ENCODE measurements at regions not wholly inside any gene's neighbourhood (a gene's known extent, or its start where the extent isn't known, plus 50 kb on each side); places are given as distances from the start of the nearest gene placed in this dataset.

DNA sequence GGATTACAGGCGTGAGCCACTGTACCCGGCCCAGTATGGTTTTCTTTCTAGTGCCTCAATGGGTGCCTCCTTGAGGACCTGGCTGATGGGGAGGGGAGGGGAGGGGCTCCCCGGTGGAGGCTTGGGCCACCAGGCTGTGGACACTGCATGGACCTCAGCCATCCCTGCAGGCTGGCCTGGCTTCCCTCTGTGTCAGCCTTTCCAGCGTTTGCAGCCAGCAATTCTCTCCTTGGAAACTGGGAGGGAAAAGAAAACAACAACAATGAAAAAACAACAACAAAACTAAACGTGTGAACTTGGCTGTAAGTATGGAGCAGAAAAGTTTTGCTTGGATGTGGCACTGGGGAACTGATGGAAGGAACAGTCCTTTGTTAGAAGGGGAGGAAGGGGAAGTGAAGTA lies 159.3 kb downstream of the GLI2 start (continued):
- TF ChIP-seq, protein P1, sequence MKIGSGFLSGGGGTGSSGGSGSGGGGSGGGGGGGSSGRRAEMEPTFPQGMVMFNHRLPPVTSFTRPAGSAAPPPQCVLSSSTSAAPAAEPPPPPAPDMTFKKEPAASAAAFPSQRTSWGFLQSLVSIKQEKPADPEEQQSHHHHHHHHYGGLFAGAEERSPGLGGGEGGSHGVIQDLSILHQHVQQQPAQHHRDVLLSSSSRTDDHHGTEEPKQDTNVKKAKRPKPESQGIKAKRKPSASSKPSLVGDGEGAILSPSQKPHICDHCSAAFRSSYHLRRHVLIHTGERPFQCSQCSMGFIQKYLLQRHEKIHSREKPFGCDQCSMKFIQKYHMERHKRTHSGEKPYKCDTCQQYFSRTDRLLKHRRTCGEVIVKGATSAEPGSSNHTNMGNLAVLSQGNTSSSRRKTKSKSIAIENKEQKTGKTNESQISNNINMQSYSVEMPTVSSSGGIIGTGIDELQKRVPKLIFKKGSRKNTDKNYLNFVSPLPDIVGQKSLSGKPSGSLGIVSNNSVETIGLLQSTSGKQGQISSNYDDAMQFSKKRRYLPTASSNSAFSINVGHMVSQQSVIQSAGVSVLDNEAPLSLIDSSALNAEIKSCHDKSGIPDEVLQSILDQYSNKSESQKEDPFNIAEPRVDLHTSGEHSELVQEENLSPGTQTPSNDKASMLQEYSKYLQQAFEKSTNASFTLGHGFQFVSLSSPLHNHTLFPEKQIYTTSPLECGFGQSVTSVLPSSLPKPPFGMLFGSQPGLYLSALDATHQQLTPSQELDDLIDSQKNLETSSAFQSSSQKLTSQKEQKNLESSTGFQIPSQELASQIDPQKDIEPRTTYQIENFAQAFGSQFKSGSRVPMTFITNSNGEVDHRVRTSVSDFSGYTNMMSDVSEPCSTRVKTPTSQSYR (CRISPR knock-in tag; IDR thresholded peaks at IDR 0.05) = no peak
- TF ChIP-seq, protein P2, sequence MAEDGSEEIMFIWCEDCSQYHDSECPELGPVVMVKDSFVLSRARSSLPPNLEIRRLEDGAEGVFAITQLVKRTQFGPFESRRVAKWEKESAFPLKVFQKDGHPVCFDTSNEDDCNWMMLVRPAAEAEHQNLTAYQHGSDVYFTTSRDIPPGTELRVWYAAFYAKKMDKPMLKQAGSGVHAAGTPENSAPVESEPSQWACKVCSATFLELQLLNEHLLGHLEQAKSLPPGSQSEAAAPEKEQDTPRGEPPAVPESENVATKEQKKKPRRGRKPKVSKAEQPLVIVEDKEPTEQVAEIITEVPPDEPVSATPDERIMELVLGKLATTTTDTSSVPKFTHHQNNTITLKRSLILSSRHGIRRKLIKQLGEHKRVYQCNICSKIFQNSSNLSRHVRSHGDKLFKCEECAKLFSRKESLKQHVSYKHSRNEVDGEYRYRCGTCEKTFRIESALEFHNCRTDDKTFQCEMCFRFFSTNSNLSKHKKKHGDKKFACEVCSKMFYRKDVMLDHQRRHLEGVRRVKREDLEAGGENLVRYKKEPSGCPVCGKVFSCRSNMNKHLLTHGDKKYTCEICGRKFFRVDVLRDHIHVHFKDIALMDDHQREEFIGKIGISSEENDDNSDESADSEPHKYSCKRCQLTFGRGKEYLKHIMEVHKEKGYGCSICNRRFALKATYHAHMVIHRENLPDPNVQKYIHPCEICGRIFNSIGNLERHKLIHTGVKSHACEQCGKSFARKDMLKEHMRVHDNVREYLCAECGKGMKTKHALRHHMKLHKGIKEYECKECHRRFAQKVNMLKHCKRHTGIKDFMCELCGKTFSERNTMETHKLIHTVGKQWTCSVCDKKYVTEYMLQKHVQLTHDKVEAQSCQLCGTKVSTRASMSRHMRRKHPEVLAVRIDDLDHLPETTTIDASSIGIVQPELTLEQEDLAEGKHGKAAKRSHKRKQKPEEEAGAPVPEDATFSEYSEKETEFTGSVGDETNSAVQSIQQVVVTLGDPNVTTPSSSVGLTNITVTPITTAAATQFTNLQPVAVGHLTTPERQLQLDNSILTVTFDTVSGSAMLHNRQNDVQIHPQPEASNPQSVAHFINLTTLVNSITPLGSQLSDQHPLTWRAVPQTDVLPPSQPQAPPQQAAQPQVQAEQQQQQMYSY (CRISPR knock-in tag; IDR thresholded peaks at IDR 0.05) = no peak
- TF ChIP-seq GABPB1 (CRISPR knock-in tag; IDR thresholded peaks at IDR 0.05) = no peak
- no peak for TF ChIP-seq ZNF219 (CRISPR knock-in tag; IDR thresholded peaks at IDR 0.05; ENCODE audit: borderline replicate concordance)
- TF ChIP-seq, protein P3, sequence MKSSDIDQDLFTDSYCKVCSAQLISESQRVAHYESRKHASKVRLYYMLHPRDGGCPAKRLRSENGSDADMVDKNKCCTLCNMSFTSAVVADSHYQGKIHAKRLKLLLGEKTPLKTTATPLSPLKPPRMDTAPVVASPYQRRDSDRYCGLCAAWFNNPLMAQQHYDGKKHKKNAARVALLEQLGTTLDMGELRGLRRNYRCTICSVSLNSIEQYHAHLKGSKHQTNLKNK (CRISPR knock-in tag; IDR thresholded peaks at IDR 0.05) = no peak
- no peak for TF ChIP-seq FOXK1 (CRISPR knock-in tag; IDR thresholded peaks at IDR 0.05)
- TF ChIP-seq, protein P4, sequence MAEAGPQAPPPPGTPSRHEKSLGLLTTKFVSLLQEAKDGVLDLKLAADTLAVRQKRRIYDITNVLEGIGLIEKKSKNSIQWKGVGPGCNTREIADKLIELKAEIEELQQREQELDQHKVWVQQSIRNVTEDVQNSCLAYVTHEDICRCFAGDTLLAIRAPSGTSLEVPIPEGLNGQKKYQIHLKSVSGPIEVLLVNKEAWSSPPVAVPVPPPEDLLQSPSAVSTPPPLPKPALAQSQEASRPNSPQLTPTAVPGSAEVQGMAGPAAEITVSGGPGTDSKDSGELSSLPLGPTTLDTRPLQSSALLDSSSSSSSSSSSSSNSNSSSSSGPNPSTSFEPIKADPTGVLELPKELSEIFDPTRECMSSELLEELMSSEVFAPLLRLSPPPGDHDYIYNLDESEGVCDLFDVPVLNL (CRISPR knock-in tag; IDR thresholded peaks at IDR 0.05; ENCODE audit: borderline replicate concordance, low read depth) = no peak

DNA sequence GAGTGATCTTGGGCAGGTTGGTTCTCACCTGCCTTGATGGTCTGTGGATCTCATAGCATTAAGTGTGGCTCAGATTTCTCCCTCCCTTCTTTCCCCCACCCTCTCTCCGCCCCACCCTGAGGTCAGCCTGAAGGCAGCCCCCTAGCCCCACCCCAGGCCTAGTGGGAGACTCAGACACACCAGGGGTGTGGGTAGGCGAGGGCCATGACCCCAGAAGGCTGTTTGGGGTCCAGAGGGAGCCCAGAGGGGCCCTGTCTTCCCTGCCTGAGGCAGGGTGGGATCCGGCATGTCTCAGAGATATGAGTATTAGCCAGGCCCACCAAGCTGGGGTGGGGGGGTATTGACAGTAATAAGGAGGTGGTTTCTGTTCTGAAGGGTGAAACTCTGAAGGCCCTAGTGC lies 160.5 kb downstream of the GLI2 start:
- Mint-ChIP-seq H3K27me3 (ENCODE audit: low read depth) (no peaks in the 10 kb centered on the region), H3K27ac (no peak overlapping the region; the same call in 1 of the 2 replicates), H3K9me3 (no peaks in the 10 kb centered on the region), H3K36me3 (no peaks in the 10 kb centered on the region), H3K4me3 (no peak overlapping the region), H3K4me1 (peaks cover 85% of the 10 kb centered on the region)
- no peak for DNase-seq (ENCODE audit: low spot score)
- no peak for ATAC-seq
- ChIA-PET CTCF (interaction anchor here (0.9 kb wide), 1 partner anchor 11 kb away, joined by 3 read pairs; no protein-coding TSS in a partner anchor), POLR2A (no interaction called here)
- TF ChIP-seq NR3C1 (CRISPR knock-in tag; conservative IDR thresholded peaks at IDR 0.05; ENCODE audit: low read depth) = no peak
- no peak for TF ChIP-seq NR1H2 (CRISPR knock-in tag; IDR thresholded peaks at IDR 0.05)
- TF ChIP-seq, protein P5, sequence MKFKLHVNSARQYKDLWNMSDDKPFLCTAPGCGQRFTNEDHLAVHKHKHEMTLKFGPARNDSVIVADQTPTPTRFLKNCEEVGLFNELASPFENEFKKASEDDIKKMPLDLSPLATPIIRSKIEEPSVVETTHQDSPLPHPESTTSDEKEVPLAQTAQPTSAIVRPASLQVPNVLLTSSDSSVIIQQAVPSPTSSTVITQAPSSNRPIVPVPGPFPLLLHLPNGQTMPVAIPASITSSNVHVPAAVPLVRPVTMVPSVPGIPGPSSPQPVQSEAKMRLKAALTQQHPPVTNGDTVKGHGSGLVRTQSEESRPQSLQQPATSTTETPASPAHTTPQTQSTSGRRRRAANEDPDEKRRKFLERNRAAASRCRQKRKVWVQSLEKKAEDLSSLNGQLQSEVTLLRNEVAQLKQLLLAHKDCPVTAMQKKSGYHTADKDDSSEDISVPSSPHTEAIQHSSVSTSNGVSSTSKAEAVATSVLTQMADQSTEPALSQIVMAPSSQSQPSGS (CRISPR knock-in tag; IDR thresholded peaks at IDR 0.05; ENCODE audit: borderline replicate concordance, low read depth) = no peak
- TF ChIP-seq TP53 (CRISPR knock-in tag; IDR thresholded peaks at IDR 0.05) = no peak
- TF ChIP-seq NFE2L1 (CRISPR knock-in tag; IDR thresholded peaks at IDR 0.05) = no peak
- TF ChIP-seq ATF1 (CRISPR knock-in tag; IDR thresholded peaks at IDR 0.05) = no peak
- no peak for TF ChIP-seq RELA (CRISPR knock-in tag; IDR thresholded peaks at IDR 0.05; ENCODE audit: borderline replicate concordance)
- TF ChIP-seq, protein P6, sequence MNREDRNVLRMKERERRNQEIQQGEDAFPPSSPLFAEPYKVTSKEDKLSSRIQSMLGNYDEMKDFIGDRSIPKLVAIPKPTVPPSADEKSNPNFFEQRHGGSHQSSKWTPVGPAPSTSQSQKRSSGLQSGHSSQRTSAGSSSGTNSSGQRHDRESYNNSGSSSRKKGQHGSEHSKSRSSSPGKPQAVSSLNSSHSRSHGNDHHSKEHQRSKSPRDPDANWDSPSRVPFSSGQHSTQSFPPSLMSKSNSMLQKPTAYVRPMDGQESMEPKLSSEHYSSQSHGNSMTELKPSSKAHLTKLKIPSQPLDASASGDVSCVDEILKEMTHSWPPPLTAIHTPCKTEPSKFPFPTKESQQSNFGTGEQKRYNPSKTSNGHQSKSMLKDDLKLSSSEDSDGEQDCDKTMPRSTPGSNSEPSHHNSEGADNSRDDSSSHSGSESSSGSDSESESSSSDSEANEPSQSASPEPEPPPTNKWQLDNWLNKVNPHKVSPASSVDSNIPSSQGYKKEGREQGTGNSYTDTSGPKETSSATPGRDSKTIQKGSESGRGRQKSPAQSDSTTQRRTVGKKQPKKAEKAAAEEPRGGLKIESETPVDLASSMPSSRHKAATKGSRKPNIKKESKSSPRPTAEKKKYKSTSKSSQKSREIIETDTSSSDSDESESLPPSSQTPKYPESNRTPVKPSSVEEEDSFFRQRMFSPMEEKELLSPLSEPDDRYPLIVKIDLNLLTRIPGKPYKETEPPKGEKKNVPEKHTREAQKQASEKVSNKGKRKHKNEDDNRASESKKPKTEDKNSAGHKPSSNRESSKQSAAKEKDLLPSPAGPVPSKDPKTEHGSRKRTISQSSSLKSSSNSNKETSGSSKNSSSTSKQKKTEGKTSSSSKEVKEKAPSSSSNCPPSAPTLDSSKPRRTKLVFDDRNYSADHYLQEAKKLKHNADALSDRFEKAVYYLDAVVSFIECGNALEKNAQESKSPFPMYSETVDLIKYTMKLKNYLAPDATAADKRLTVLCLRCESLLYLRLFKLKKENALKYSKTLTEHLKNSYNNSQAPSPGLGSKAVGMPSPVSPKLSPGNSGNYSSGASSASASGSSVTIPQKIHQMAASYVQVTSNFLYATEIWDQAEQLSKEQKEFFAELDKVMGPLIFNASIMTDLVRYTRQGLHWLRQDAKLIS (CRISPR knock-in tag; IDR thresholded peaks at IDR 0.05; ENCODE audit: borderline replicate concordance) = no peak
- no peak for TF ChIP-seq HMGA2 (CRISPR knock-in tag; IDR thresholded peaks at IDR 0.05)
- TF ChIP-seq, protein P2 (CRISPR knock-in tag; IDR thresholded peaks at IDR 0.05) = no peak
- TF ChIP-seq, protein P7, sequence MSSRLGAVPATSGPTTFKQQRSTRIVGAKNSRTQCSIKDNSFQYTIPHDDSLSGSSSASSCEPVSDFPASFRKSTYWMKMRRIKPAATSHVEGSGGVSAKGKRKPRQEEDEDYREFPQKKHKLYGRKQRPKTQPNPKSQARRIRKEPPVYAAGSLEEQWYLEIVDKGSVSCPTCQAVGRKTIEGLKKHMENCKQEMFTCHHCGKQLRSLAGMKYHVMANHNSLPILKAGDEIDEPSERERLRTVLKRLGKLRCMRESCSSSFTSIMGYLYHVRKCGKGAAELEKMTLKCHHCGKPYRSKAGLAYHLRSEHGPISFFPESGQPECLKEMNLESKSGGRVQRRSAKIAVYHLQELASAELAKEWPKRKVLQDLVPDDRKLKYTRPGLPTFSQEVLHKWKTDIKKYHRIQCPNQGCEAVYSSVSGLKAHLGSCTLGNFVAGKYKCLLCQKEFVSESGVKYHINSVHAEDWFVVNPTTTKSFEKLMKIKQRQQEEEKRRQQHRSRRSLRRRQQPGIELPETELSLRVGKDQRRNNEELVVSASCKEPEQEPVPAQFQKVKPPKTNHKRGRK (CRISPR knock-in tag; IDR thresholded peaks at IDR 0.05; ENCODE audit: borderline replicate concordance) = no peak
